ENCODE measurements at regions not wholly inside any gene's neighbourhood (a gene's known extent, or its start where the extent isn't known, plus 50 kb on each side); places are given as distances from the start of the nearest gene placed in this dataset.

DNA sequence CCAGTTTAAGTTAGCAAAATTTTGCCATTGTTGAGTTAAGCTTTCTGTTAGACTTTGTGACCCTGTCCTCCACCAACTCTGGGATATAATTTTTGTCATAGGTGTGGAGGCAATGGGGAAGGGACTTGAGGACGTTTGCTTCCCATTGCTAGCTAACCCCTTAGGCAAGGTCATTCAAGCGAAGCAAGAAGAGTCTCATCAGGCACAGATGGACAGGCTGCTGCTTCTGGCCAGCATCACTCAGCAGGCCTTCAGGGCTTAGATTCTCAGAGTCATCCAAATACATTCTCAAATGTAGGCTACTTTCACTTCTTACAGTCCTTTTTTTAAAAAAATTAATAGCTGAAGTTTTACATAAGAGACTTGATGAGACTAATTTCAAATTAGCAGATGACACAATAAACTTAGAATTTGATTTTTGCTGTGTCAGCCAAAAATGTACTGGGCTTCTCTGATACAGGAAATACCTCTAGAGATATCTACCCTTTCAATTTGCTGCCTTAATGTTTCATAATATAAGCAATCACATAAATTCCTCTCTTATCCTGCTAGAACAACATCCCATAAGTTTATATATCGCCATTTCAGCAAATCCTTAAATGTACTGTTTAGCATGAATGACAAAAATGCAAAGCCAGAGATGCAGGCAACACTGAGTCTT, 875.2 kb downstream of the FLRT2 start:
- Histone ChIP-seq H3K79me2 (ENCODE audit: low read length) (no peaks in the 10 kb centered on the region), H3F3A (ENCODE audit: insufficient read depth, low read length) (no peaks in the 10 kb centered on the region), H3K9me2 (replicated peaks; ENCODE audit: insufficient read depth, low read length) (no peaks in the 10 kb centered on the region), H4K20me1 (ENCODE audit: insufficient read depth, low read length) (no peaks in the 10 kb centered on the region), H3K9ac (ENCODE audit: low read length) (no peak overlapping the region), H3K4me1 (ENCODE audit: low read length) (no peaks in the 10 kb centered on the region), H3K27me3 (replicated peaks; ENCODE audit: insufficient read depth, low read length) (no peaks in the 10 kb centered on the region), H3K4me2 (ENCODE audit: low read depth, low read length) (no peak overlapping the region), H3K4me3 (ENCODE audit: low read length) (no peak overlapping the region), H3K36me3 (replicated peaks; ENCODE audit: insufficient read depth, low read length) (no peaks in the 10 kb centered on the region), H2AFZ (ENCODE audit: low read length) (no peak overlapping the region), H3K9me3 (replicated peaks; ENCODE audit: insufficient read depth, low read length) (no peaks in the 10 kb centered on the region), H3K27ac (ENCODE audit: low read length) (no peak overlapping the region)
- TF ChIP-seq CTCF (IDR thresholded peaks at IDR 0.05; ENCODE audit: low read length) (no peak), EZH2 (optimal IDR thresholded peaks at IDR 0.05; ENCODE audit: low read depth, low read length) (no peak), EZH2phosphoT487 (IDR thresholded peaks at IDR 0.05; ENCODE audit: low read length) (no peak)
- DNase-seq, result no peak

- H3K9ac ChIP-seq (ENCODE audit: low read length), result no peak overlapping the region
- no peaks in the 10 kb centered on the region for H3K79me2 ChIP-seq (ENCODE audit: low read length)
- TF ChIP-seq EZH2 (optimal IDR thresholded peaks at IDR 0.05; ENCODE audit: low read depth, low read length) (no peak), EZH2phosphoT487 (IDR thresholded peaks at IDR 0.05; ENCODE audit: low read length) (no peak), CTCF (IDR thresholded peaks at IDR 0.05; ENCODE audit: low read length) (no peak)
- no peak overlapping the region for H3K4me2 ChIP-seq (ENCODE audit: low read depth, low read length)
- no peaks in the 10 kb centered on the region for H3F3A ChIP-seq (ENCODE audit: insufficient read depth, low read length)
- no peaks in the 10 kb centered on the region for H3K36me3 ChIP-seq (replicated peaks; ENCODE audit: insufficient read depth, low read length)
- H4K20me1 ChIP-seq (ENCODE audit: insufficient read depth, low read length), result no peaks in the 10 kb centered on the region
- no peak overlapping the region for H3K27ac ChIP-seq (ENCODE audit: low read length)
- H3K9me2 ChIP-seq (replicated peaks; ENCODE audit: insufficient read depth, low read length), result no peaks in the 10 kb centered on the region
- no peak for DNase-seq
- H3K9me3 ChIP-seq (replicated peaks; ENCODE audit: insufficient read depth, low read length), result no peaks in the 10 kb centered on the region
- no peak overlapping the region for H3K4me3 ChIP-seq (ENCODE audit: low read length)
- H2AFZ ChIP-seq (ENCODE audit: low read length), result no peak overlapping the region
- no peaks in the 10 kb centered on the region for H3K4me1 ChIP-seq (ENCODE audit: low read length)
- no peaks in the 10 kb centered on the region for H3K27me3 ChIP-seq (replicated peaks; ENCODE audit: insufficient read depth, low read length)
These were observed 874.5 kb downstream of the FLRT2 start for GRCh38 chr14:86404425-86404824.

- Histone ChIP-seq H3K27ac (ENCODE audit: low read length) (no peak overlapping the region), H2AFZ (ENCODE audit: low read length) (no peak overlapping the region), H3K4me3 (ENCODE audit: low read length) (no peak overlapping the region), H3K9me3 (replicated peaks; ENCODE audit: insufficient read depth, low read length) (no peaks in the 10 kb centered on the region), H3K4me2 (ENCODE audit: low read depth, low read length) (no peak overlapping the region), H3K36me3 (replicated peaks; ENCODE audit: insufficient read depth, low read length) (no peaks in the 10 kb centered on the region), H3F3A (ENCODE audit: insufficient read depth, low read length) (no peaks in the 10 kb centered on the region), H3K9ac (ENCODE audit: low read length) (no peak overlapping the region), H3K9me2 (replicated peaks; ENCODE audit: insufficient read depth, low read length) (no peaks in the 10 kb centered on the region), H3K27me3 (replicated peaks; ENCODE audit: insufficient read depth, low read length) (no peaks in the 10 kb centered on the region), H3K4me1 (ENCODE audit: low read length) (no peaks in the 10 kb centered on the region), H3K79me2 (ENCODE audit: low read length) (no peaks in the 10 kb centered on the region), H4K20me1 (ENCODE audit: insufficient read depth, low read length) (no peaks in the 10 kb centered on the region)
- DNase-seq, result no peak
- TF ChIP-seq EZH2phosphoT487 (IDR thresholded peaks at IDR 0.05; ENCODE audit: low read length) (no peak), CTCF (IDR thresholded peaks at IDR 0.05; ENCODE audit: low read length) (no peak), EZH2 (optimal IDR thresholded peaks at IDR 0.05; ENCODE audit: low read depth, low read length) (no peak)
These were observed 872.6 kb downstream of the FLRT2 start for GRCh38 chr14:86402545-86402944.
